ENCODE measurements at regions not wholly inside any gene's neighbourhood (a gene's known extent, or its start where the extent isn't known, plus 50 kb on each side); places are given as distances from the start of the nearest gene placed in this dataset.

DNA sequence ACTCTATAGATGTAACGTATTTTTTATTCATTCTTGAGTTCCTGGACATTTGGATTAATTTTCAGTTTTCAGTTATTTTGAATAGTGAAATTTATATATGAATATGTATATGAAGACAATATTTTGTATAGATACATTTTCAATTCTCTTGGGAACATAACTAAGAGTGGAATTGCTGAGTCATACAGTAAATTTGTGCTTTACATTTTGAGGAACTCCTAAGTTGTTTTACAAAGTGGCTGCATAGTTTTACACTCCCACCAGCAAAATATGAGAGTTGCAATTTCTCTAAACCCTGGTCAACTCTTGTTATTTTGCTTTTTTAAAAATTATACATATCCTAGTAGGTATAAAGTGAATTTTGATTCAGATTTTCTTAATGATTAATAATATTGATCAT, 1838.6 kb upstream of the SEL1L start:
- TF ChIP-seq, protein P1, sequence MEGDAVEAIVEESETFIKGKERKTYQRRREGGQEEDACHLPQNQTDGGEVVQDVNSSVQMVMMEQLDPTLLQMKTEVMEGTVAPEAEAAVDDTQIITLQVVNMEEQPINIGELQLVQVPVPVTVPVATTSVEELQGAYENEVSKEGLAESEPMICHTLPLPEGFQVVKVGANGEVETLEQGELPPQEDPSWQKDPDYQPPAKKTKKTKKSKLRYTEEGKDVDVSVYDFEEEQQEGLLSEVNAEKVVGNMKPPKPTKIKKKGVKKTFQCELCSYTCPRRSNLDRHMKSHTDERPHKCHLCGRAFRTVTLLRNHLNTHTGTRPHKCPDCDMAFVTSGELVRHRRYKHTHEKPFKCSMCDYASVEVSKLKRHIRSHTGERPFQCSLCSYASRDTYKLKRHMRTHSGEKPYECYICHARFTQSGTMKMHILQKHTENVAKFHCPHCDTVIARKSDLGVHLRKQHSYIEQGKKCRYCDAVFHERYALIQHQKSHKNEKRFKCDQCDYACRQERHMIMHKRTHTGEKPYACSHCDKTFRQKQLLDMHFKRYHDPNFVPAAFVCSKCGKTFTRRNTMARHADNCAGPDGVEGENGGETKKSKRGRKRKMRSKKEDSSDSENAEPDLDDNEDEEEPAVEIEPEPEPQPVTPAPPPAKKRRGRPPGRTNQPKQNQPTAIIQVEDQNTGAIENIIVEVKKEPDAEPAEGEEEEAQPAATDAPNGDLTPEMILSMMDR (conservative IDR thresholded peaks at IDR 0.05; ENCODE audit: low read length), result no peak
- no peak overlapping the region for H3K4me3 ChIP-seq (ENCODE audit: low read length)
- no peak for DNase-seq (ENCODE audit: low read depth)

- DNase-seq (ENCODE audit: low read depth), result no peak
- H3K4me3 ChIP-seq (ENCODE audit: low read length), result no peak overlapping the region
- TF ChIP-seq, protein P1 (conservative IDR thresholded peaks at IDR 0.05; ENCODE audit: low read length), result no peak
These were observed 1845.8 kb upstream of the SEL1L start for GRCh38 chr14:83379436-83379835.

DNA sequence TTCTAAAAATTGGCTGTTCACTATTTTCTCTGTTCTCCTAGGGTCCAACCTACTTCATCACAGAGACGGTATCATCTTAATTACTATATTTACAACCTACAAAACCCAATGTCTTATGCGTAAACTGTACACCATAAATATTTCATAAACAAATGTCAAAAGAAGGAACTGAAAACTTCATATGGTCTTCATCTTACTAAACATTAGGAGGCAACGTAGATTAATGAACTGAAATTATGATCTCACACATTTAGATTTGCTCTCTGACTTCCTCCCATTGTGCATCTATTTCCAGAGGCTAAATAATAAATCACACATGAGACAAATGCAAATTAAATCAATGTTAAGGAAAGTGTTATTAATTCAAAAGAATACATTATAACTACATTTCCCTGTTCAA, 1850.6 kb upstream of the SEL1L start:
- no peak overlapping the region for H3K4me3 ChIP-seq (ENCODE audit: low read length)
- TF ChIP-seq, protein P1 (conservative IDR thresholded peaks at IDR 0.05; ENCODE audit: low read length), result no peak
- DNase-seq (ENCODE audit: low read depth), result no peak

DNA sequence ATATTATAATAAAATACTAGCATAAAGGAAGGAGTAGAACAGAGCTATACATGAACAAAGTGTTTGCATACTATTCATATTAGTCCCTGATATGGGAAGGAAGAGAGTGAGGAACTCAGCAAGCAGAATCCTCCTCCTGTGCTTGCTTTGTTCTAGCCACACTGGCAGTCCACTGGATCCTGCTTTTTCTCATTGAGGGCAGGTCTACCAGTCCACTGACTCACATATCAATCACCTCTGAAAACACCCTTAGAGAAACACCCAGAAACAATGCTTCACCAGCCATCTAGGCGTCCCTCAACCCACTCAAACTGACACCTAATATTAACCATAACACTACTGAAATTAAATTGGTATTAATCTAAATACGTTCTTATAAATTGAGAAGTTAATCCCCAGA, 1861.7 kb upstream of the SEL1L start:
- TF ChIP-seq, protein P1 (conservative IDR thresholded peaks at IDR 0.05; ENCODE audit: low read length), result no peak
- no peak for DNase-seq (ENCODE audit: low read depth)
- H3K4me3 ChIP-seq (ENCODE audit: low read length), result no peak overlapping the region

GRCh38 chr14:83416476-83416875, 1882.8 kb upstream of the SEL1L start:
- DNase-seq (ENCODE audit: low read depth), result no peak
- TF ChIP-seq, protein P1 (conservative IDR thresholded peaks at IDR 0.05; ENCODE audit: low read length), result no peak
- H3K4me3 ChIP-seq (ENCODE audit: low read length), result no peak overlapping the region

- TF ChIP-seq, protein P1 (conservative IDR thresholded peaks at IDR 0.05; ENCODE audit: low read length), result no peak
- no peak for DNase-seq (ENCODE audit: low read depth)
- H3K4me3 ChIP-seq (ENCODE audit: low read length), result no peak overlapping the region
These were observed 1885.8 kb upstream of the SEL1L start for GRCh38 chr14:83419420-83419819.

DNA sequence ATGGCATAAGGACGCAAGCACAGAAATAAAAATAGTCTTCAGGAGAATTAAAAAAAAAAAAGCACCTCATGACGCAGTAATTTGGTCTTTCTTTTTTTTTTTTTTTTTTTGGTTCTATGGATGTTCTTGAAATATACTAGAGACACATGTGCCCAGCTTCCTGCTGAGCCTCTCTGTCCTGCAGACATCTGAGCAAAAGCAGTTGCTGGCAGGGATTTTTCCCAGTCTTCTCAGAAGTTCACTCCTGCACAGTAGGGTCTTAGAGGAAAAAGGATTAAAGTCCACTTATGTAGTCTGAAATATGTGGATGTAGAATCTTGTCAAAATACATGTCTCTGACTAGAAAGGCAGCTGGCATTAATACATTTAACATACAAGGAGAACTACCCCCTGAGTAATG, 1888.1 kb upstream of the SEL1L start:
- no peak overlapping the region for H3K4me3 ChIP-seq (ENCODE audit: low read length)
- DNase-seq (ENCODE audit: low read depth), result no peak
- TF ChIP-seq, protein P1 (conservative IDR thresholded peaks at IDR 0.05; ENCODE audit: low read length), result no peak
